ENCODE measurements at regions not wholly inside any gene's neighbourhood (a gene's known extent, or its start where the extent isn't known, plus 50 kb on each side); places are given as distances from the start of the nearest gene placed in this dataset.

DNA sequence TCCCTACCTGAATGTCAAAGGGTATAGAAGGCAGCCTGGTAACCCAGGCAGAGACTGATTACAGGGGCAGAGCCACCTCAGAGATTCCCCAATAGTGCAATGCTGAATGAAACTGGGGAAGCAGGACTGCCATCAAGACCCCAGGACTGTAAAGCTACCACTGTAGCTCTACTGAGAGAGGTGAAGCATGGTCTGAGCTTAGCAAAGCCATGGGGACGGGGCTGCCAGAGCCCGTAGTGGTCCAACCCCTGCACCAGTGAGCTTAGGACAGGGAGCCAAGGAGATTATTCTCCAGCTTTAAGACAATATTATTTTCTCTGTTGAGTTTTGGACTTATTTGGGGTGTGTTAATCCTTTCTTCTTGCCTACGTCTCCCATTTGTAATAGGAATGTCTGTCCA, 679.3 kb upstream of the GRAMD2B start:
- TF ChIP-seq, protein P1, sequence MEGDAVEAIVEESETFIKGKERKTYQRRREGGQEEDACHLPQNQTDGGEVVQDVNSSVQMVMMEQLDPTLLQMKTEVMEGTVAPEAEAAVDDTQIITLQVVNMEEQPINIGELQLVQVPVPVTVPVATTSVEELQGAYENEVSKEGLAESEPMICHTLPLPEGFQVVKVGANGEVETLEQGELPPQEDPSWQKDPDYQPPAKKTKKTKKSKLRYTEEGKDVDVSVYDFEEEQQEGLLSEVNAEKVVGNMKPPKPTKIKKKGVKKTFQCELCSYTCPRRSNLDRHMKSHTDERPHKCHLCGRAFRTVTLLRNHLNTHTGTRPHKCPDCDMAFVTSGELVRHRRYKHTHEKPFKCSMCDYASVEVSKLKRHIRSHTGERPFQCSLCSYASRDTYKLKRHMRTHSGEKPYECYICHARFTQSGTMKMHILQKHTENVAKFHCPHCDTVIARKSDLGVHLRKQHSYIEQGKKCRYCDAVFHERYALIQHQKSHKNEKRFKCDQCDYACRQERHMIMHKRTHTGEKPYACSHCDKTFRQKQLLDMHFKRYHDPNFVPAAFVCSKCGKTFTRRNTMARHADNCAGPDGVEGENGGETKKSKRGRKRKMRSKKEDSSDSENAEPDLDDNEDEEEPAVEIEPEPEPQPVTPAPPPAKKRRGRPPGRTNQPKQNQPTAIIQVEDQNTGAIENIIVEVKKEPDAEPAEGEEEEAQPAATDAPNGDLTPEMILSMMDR (IDR thresholded peaks at IDR 0.05; ENCODE audit: low read depth, low read length, missing input control) = no peak
- TF ChIP-seq HNF4G (IDR thresholded peaks at IDR 0.05) (no peak), SP1 (IDR thresholded peaks at IDR 0.05) (no peak), GABPA (IDR thresholded peaks at IDR 0.05 in 1 of 2, conservative IDR thresholded peaks at IDR 0.05 in 1 of 2) (no peak), RXRA (IDR thresholded peaks at IDR 0.05) (no peak), TAF1 (conservative IDR thresholded peaks at IDR 0.05) (no peak), YY1 (IDR thresholded peaks at IDR 0.05) (no peak)

Data from liver (tissue), 3 donors.